Loucy (cell line): ENCODE measurements at regions not wholly inside any gene's neighbourhood (a gene's known extent, or its start where the extent isn't known, plus 50 kb on each side); places are given as distances from the start of the nearest gene placed in this dataset.

Source experiments
- H2AFZ ChIP-seq: fragments of 200-600 bp; sonication (generic); 2 replicates; pipeline ENCODE4 v1.6.0; 2016; ENCODE audit warnings: antibody characterized with exemption, mild to moderate bottlenecking, low read length, moderate library complexity
- H3F3A ChIP-seq: fragments of 200-600 bp; 2 replicates; pipeline ENCODE4 v1.6.0; 2016; ENCODE audit warnings: antibody characterized with exemption, low read depth, mild to moderate bottlenecking
- H3K27me3 ChIP-seq: fragments of 200-600 bp; sonication (generic); 2 replicates; pipeline ENCODE4 v1.6.1; 2014; ENCODE audit warnings: low read length, mild to moderate bottlenecking; ENCODE audit not compliant: insufficient read depth, poor library complexity, severe bottlenecking
- H3K36me3 ChIP-seq: fragments of 200-600 bp; sonication (generic); 2 replicates; pipeline ENCODE4 v1.6.1; 2016; ENCODE audit warnings: low read length; ENCODE audit not compliant: insufficient read depth
- H3K4me1 ChIP-seq: fragments of 200-600 bp; sonication (generic); 2 replicates; pipeline ENCODE4 v1.5.1; 2014; ENCODE audit warnings: low read length, mild to moderate bottlenecking; ENCODE audit not compliant: insufficient read depth, poor library complexity, severe bottlenecking
- H3K4me2 ChIP-seq: fragments of 200-600 bp; sonication (generic); 2 replicates; pipeline ENCODE4 v1.6.0; 2014; ENCODE audit warnings: antibody characterized with exemption, low read length, low read depth, mild to moderate bottlenecking; ENCODE audit not compliant: poor library complexity, severe bottlenecking
- H3K4me3 ChIP-seq: fragments of 200-600 bp; sonication (generic); 2 replicates; pipeline ENCODE4 v1.5.1; 2014; ENCODE audit warnings: low read length, mild to moderate bottlenecking, mixed read lengths; ENCODE audit not compliant: poor library complexity, severe bottlenecking
- H3K79me2 ChIP-seq: fragments of 200-600 bp; sonication (generic); 2 replicates; pipeline ENCODE4 v1.6.1; 2014; ENCODE audit warnings: low read length; ENCODE audit not compliant: insufficient read depth
- H3K9ac ChIP-seq: fragments of 200-600 bp; sonication (generic); 2 replicates; pipeline ENCODE4 v1.6.0; 2014; ENCODE audit warnings: mild to moderate bottlenecking, low read depth, low read length, moderate library complexity; ENCODE audit not compliant: poor library complexity, severe bottlenecking
- H3K9me2 ChIP-seq: fragments of 200-600 bp; sonication (generic); replicated peaks from 2 replicates; pipeline ENCODE4 v1.6.1; 2016; ENCODE audit warnings: low read depth, low read length, mixed read lengths
- H3K9me3 ChIP-seq: fragments of 200-600 bp; sonication (generic); 2 replicates; pipeline ENCODE4 v1.6.1; 2014; ENCODE audit warnings: mild to moderate bottlenecking, antibody characterized with exemption, low read length, low read depth; ENCODE audit not compliant: insufficient read depth
- H4K20me1 ChIP-seq: fragments of 200-600 bp; sonication (generic); 2 replicates; pipeline ENCODE4 v1.6.0; 2014; ENCODE audit warnings: antibody characterized with exemption, low read length, mild to moderate bottlenecking; ENCODE audit not compliant: insufficient read depth, poor library complexity, severe bottlenecking
- CTCF ChIP-seq: fragments of 200-600 bp; sonication (generic); conservative IDR thresholded peaks from 2 replicates; pipeline ENCODE4 v1.5.1; 2014; ENCODE audit warnings: mild to moderate bottlenecking, antibody characterized with exemption, low read length
- EZH2phosphoT487 ChIP-seq: fragments of 200-600 bp; IDR thresholded peaks from 2 replicates; pipeline ENCODE4 v1.6.1; 2018; ENCODE audit warnings: antibody characterized with exemption, mild to moderate bottlenecking, moderate library complexity, borderline replicate concordance

GRCh38 chr3:18789734-18790133 lies 358.6 kb upstream of the KCNH8 start:
- H3K36me3 ChIP-seq = no peaks in the 10 kb centered on the region
- TF ChIP-seq CTCF = no peak
- no peak for TF ChIP-seq EZH2phosphoT487
- no peaks in the 10 kb centered on the region for H3K79me2 ChIP-seq
- H3K4me3 ChIP-seq = no peak overlapping the region
- no peak overlapping the region for H2AFZ ChIP-seq
- H4K20me1 ChIP-seq = no peaks in the 10 kb centered on the region
- H3K9ac ChIP-seq = no peak overlapping the region
- H3K9me2 ChIP-seq = no peaks in the 10 kb centered on the region
- no peaks in the 10 kb centered on the region for H3K27me3 ChIP-seq
- H3K4me2 ChIP-seq = no peak overlapping the region
- H3F3A ChIP-seq = no peaks in the 10 kb centered on the region
- no peaks in the 10 kb centered on the region for H3K4me1 ChIP-seq
- H3K9me3 ChIP-seq = no peaks in the 10 kb centered on the region

GRCh38 chr3:18787441-18787840 lies 360.9 kb upstream of the KCNH8 start:
- Histone ChIP-seq H3F3A (no peaks in the 10 kb centered on the region), H3K4me1 (no peaks in the 10 kb centered on the region), H3K36me3 (no peaks in the 10 kb centered on the region), H3K4me3 (no peak overlapping the region), H2AFZ (no peak overlapping the region), H4K20me1 (no peaks in the 10 kb centered on the region), H3K27me3 (no peaks in the 10 kb centered on the region), H3K79me2 (no peaks in the 10 kb centered on the region), H3K4me2 (no peak overlapping the region), H3K9me3 (no peaks in the 10 kb centered on the region), H3K9me2 (no peaks in the 10 kb centered on the region), H3K9ac (no peak overlapping the region)
- TF ChIP-seq CTCF = no peak
- no peak for TF ChIP-seq EZH2phosphoT487

- Histone ChIP-seq H2AFZ (0 out of 2 replicates have a peak overlapping the region, but pooled peaks have one; percentile 6), H3K9ac (no peak overlapping the region), H3K4me2 (no peak overlapping the region), H3K4me1 (peaks cover 4% of the 10 kb centered on the region), H3K9me2 (no peaks in the 10 kb centered on the region), H4K20me1 (no peaks in the 10 kb centered on the region), H3K27me3 (no peaks in the 10 kb centered on the region), H3K9me3 (no peaks in the 10 kb centered on the region), H3F3A (no peaks in the 10 kb centered on the region), H3K4me3 (no peak overlapping the region), H3K36me3 (no peaks in the 10 kb centered on the region), H3K79me2 (no peaks in the 10 kb centered on the region)
- TF ChIP-seq CTCF = no peak
- no peak for TF ChIP-seq EZH2phosphoT487
Observed at GRCh38 chr3:18786650-18787323, 361.5 kb upstream of the KCNH8 start.
